GM18858 (cell line): ENCODE measurements at regions not wholly inside any gene's neighbourhood (a gene's known extent, or its start where the extent isn't known, plus 50 kb on each side); places are given as distances from the start of the nearest gene placed in this dataset.

Experiments used
- ATAC-seq: cut with Tn5 transposase; IDR thresholded peaks from one replicate; pipeline ENCODE4 v1.9.1; 2021; ENCODE audit not compliant: unreplicated experiment

DNA sequence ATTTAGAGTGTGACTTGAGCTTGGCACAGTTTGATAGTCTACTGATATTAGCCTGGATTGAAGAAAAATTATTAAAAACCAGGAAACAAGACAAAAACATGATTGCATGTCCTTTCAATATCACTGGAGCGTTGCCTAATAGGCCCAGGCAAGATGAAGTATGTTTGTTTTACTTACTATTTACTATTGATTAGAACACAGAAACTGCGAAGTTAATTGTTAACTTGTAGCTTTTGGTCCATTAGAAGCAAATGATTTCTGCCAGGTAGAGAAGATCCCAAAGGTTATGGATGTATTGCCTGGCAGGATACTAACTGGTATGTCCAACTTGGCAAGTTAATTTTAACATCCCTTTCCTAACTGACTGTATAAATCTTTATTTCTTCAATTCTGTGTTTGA is 268.9 kb downstream of the ETNK1 start:
- no peak for ATAC-seq

DNA sequence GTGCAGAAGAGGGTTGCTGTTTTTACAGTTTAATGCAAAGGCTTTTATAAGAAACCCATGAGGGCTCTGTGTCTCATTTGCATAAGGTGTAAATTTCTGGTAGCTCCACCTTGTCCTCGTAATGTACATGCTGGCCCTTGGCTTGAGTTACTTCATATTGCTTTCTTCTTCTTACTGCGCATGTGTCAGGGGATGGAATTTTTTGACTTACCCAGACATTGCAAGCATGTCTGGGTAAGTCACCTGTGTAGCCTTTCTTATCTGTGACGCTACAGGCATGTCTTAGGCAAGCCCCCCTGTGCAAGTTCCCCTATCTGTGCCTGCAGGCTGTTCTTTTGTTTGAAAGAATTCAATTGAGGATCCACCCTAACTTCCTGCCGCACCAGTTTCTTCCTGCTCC is 274.2 kb downstream of the ETNK1 start:
- no peak for ATAC-seq

DNA sequence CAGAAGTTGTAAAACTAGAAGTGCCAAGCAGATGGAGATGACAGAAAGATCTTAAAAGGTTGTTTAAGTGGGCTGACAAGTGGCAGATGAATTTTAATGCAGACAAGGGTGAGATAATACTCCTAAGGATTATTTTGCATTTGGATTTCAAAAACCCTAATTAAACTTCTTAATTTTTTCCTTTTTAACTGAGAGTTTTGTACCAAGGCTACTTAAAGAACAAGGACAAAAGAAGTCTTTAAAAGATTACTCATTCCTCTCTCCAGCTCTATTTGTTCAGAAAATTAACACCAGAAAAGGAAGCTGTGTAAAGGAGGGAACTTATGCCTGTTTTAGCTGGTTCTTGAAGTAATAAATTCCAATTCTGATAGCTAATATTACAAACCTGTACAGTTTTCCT is 275.4 kb downstream of the ETNK1 start:
- no peak for ATAC-seq

DNA sequence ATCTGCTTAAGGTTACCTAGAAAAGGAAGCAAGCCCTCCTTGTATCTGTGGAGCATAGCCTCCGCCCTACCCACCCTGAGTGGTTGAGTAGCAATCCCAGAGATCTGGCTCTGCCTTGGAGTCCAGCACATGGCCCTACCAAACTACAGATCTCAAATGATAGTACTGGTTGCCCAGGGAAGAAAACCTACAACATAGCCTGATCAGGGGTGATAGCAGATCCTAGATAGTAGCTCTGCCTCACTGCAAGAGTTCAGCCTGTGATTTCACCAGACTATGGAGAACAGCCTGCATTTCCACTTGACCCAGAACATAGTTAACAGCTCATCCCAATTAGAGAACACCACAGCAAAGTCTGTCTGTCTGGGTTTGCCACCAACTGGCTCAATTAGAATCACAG is 279.5 kb downstream of the ETNK1 start:
- no peak for ATAC-seq

DNA sequence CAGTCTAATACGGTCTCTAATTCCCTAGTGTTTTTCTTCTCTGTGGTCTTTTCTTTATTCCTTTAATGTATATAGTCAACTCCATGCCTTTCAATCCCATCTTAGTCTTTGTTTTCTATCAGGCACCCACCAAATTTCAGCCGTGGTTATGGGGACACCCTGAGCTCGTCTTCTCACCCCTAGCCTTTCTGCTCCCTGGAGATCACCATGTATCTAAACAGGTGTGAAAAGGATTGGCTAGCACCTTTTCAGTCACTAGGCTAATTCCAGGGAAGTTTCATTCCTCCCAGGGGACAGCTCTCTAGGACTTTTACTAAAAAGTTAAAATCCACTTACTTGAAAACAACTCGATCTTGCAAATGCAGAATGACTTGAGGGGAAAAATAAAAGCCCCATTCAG is 291.3 kb downstream of the ETNK1 start:
- ATAC-seq, result no peak

DNA sequence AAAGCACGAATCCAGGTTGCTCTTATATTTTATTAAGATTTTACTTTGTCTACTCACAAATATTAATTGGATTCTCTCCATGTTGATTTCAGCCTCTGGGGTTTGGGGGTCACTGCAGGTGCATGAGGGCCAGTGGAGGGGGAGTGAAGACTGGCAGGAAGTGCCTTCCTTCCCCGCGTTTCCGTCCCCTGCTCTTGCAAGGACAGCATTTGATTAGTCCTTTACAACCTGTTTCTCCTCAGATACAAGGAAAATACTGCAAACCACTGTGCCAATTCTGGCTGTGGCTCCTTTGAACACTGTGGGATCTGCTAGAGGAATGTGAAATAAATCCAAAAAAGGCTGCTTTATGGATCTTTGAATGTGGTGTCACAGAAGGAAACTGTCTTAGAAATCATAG is 291.8 kb downstream of the ETNK1 start:
- no peak for ATAC-seq

DNA sequence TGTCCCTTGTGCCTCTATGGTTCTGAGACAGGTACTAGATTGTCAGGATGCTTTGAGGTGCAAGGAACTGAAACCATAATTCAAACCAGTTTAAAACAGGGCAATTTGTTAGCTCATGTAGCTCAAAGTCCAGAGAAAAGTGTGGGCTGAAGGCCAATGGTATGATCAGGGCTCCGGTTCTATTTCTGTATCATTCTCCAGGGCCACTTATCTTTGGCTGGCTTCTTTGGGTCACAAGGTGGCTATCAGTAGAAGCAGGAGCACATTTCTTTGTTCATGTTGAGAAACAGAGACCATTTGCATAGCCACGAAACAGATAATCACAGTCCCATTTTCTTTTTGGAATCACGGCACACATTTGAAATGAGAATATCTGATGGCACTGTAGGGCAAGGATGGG is 294.9 kb downstream of the ETNK1 start:
- no peak for ATAC-seq

DNA sequence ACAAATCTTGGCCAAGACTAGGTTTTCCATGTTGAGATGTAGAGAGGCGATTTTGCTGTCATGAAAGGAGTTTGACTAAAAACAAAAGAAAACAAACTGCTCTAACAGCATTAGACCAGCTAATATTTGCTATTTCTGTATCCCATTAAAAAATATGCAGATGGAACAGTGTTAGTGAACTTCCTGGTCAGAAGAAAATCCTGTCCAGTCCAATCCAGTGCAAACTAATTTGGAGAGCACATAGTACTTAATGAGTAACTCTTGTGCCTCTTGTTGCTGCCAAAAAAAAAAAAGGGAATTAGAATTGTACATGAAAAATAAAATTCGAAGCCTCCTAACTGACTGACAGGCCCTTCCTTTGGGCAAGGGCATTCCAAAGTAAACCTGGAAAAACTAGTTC is 298.8 kb downstream of the ETNK1 start:
- ATAC-seq, result no peak

DNA sequence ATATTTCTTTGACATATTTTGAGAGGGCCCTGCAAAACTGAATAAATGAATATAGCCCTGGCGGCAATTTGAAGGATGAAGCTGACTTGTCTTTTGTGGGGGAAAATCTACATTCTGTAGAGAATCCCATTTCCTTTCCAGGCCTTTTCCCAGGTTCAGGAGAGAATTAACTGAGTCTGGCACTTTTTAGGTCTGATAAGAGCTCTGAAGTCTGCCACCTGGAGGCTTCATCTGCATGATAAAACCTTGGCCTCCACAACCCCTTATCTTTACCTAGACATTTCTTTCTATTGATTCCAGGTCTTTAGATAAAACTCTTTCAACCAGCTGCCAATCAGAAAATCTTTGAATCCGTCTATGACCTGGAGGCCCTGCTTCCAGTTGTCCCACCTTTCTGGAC is 299.4 kb downstream of the ETNK1 start:
- no peak for ATAC-seq

DNA sequence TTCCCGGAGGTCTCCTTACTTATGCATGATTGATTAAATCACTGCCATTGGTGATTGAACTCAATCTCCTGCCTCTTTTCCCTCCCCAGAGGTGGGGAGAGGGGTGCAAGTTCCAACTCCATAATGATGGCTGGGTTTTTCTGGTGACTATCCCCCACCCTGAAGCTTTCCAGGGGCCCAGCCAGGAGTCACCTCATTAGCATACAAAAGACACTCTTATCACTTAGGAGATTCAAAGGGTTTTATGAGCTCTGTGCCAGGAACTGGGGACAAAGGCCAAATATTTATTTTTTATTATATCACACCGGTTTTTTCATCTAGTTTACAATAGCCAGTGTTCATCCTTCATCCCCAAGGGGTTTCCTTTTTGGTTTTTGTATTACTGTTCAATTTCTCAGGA is 300.7 kb downstream of the ETNK1 start:
- ATAC-seq, result no peak

DNA sequence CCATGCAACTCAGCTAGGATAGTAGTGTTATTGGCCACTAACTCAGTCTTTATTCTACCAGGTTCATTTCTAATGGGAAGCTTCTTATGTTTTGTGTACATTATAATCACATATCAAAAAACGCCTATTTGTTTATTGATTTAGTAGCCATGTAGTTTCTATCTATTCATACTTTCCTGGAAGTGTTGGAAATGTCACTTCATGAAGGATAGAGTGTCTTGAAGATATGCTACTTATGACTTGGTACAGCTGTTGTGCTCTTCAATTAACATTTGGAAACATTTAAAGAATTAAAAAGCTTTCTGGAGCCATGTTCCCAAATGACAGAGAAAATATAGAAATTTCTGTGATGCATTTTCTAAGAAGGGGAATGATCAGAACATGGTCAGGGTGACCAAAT is 307.5 kb downstream of the ETNK1 start:
- ATAC-seq, result no peak

DNA sequence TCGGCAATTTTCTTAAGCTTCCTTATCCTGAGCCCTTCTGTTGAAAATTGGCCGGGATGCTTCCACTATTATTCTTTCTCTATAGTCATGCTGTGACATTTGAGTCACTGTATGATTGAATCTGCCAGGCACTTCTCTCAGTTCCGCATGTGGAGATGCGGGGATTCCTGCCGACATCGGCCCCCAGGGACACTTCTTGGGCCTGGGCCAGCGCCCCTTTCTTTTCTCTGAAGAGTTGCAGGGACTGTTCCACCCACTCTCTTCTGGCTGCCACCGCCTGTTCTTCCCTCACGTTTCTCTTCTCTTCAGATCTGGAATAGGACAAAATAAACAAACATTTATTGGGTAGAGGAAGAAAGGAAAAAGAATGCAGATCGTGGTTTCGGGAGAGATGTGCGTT is 310.1 kb downstream of the ETNK1 start:
- ATAC-seq, result no peak

DNA sequence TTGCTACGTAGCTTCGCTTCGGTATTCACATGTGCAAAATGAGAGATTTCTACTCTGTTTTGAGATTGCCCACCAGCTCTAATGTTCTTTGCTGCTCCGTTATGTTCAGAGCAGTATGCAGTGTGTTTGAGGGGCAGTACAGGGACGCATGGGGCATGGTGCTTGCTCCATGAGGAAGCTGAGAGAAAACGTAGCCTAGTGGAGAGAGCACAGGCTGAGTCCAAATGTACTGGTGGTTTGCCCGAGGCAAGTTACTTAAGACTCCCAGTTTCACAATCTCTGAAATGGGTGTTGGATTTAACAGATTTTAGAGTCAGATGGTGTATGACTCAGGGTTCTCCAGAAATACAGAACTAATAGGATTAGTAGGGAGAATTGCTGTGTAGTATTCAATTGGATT is 310.5 kb downstream of the ETNK1 start:
- no peak for ATAC-seq

DNA sequence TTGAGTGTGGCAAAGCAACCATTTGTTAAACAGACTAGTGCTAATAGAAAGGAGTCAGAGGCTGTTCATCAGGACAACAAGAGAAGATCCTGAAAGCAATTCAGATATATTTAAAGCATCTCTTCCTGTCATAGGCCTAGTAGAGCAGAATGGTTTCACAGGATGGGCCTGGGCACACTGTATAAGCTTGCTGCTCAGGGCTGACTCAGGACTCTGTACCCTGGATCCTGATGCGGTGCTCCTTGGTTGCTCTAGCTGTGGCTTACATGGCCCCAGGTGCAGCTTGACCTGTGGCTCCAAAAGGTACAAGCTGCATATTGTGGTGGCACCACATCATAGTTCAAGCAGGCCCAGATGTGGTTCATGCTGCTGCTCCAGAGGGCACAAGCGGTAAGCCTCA is 313.4 kb downstream of the ETNK1 start:
- no peak for ATAC-seq

DNA sequence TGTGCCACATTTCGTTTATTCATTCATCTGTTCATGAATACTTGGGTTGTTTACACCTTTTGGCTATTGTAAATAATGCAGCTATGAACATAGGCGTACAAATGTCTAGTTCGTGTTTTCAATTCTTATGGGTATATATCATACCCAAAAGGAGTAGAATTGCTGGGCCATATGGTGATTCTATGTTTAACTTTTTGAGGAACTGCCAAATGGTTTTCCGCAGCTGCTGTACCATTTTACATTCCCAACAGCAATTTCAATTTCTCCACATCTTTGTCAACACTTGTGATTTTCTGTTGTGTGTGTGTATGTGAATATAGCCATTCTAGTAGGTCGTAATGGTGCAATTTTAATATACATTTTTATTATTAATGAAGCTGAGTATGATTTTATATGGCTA is 326.2 kb downstream of the ETNK1 start:
- no peak for ATAC-seq

DNA sequence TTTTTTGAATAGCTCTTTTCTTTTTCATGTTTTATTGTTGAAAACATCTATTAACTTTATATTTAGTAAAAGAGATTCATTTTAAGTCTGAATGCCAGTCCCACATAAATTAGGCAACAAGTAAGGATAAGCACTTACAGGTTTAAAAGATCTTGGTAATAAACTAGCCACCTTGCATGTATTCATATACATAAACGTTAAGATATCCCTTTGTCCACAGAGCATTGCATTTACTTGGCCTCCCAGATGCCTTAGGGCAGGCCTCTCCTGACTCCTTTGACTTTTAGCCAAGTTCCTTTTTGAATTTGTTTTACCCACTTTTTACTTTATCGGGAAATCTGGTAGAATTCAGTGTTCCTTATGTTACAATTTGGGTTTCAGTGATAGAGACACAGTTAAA is 331.7 kb downstream of the ETNK1 start:
- ATAC-seq, result no peak

DNA sequence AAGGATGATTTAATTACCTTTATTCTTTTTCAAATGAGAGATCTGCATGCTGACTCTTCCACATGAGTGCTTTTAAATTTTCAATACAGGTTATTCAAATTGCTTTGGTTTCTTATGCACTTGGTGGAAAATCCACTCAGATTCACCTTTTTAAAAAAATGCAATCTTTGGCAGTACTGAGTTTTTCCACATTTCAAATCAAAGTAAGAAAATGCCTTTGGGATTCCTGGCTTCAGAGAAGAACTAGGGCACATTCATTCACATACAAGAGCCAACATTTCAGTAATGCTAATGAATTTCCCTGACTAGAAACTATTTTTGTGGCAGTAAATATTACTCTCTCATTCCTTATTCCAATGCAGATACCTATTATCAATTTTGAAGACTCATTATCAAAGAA is 342.2 kb downstream of the ETNK1 start:
- ATAC-seq, result no peak

DNA sequence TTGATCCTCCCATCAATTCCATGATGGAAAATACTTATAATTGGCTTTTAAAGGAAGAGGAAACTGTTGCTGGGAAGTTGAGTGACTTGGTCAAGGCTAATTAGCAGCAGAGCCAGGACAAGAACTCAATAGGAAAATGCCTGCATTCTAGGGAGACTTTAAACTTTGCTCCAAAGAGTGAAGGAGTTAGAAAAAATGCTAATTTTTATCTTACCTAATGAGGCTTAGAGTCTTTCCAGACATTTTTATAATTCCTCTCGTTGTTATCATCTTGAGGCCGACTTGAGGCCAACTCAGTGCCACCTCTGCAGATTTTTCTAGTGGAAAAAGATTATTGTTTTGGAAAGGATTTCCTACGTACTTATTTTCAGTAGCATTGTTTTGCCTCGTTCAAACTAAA is 344.6 kb downstream of the ETNK1 start:
- no peak for ATAC-seq

DNA sequence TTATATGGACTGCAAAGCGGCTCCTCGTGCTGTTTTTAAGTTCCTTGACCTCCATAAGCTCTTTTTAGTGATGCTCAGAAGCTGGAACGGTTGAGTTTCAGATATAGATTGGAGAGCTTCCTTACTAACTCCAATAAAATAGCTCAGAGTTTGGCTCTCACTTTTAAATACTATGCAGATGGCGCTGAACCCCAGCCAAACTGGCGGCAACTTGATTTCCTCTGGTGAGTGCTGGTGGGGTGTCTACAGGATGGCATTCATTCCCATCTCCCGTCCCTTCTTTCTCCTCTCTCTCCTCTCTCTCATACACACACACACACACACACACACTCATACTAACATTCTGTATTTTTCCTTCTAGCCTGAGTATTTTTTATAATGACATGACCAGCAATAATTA is 346.3 kb downstream of the ETNK1 start:
- ATAC-seq, result no peak

DNA sequence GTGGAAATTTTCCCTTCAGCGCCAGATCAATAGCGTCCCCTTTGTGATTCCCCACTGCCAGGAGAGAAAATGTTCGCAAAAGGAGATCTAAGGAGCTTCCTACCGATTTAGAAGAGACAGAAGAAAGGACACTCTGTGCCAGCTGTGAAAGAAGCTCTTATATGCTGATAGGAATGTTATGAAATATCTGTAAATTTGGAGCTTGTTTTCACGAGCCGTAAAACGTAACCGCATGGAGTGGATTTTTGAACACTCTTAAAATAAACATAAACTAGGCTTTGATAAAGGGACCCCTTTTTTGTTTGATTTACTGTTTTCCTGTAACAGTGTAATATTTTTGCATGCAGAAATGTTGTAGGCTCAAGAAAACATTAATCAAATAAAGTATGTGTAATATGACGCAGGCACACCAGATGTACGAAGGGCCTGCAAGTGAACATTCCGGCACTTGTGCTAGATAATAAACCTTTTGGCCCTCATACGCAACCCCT is 346.8 kb downstream of the ETNK1 start:
- no peak for ATAC-seq

DNA sequence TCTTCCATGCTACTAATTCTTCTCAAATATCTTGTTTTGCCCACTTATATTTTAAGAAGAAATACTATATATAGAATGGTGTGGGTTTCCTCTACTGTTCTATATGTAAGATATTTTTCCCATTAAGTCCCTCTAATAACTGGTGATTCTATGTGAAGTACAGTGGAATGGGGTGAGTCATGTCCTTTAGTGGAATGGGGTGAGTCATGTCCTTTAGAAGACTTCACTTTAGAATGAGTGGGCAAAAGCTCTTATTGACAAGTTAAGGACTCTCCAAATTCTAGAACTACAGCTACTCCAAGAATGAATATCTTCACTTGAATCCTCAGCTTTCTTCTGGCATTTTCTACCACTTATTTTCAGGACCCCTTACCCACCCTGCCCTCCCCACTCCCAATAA is 349.9 kb downstream of the ETNK1 start:
- no peak for ATAC-seq

DNA sequence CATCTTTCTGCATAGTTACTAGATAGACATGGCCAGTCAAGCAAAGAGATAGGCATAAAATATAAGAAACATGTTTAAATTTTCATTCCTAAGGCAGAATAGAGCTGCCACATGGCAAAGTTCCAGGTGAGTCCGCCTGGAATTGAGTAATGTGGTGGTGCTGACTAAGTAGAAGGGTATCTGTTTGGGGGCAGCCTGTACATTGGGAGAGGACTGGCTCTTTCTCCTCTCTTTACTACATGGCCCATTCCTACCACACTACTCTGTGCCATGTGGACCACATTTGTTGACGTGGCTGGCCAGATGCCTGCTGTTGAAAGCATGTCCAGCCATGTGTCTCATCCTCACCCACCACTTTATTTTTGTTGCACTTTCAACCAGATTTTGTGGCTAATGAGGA is 354.0 kb downstream of the ETNK1 start:
- no peak for ATAC-seq

DNA sequence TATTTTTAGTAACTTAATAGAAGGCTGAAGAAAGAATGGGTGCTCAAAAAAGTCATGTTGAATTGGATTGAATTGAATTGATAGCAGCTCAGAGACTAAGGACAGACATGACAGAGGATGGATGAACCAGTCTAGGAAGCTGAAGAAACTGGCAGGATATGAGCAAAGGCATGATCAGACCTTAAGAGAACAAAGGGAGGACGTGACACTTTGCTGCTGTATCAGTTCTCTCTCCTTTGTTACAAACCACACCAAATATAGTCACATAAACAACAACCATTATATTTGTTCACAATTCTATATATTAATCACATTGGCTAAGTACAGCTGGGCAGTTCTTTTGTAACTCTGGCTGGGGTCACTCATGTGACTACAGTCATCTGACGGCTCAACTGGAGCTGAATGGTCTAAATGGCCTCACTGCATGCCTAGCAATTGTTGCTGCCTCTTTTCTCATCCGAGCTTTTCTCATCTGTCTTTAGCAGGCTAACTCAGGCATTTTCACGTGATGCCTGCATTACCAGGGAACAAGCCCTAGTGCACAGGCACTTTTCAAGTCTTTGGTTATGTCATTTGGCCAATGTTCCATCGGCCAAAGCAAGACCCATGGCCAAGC is 355.0 kb downstream of the ETNK1 start:
- ATAC-seq, result no peak

DNA sequence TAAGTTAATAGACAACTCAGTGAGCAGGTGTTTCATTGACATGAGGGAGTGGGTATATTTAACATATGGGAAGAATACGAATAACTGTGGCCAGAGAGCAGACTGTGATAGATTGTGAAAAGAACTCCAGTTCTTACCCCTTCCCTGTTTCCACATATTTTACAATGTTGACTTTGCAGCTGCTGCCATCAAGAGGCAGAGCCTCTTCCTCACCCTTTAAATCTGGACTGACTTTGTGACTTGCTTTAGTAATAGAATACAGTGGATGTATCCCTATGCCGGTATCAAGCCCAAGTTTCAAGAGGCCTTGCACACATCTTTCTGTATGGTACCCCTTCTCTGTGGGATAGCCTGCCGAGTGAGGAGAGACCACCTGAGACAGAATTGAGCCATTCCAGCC is 356.7 kb downstream of the ETNK1 start:
- no peak for ATAC-seq
